ENCODE measurements at regions not wholly inside any gene's neighbourhood (a gene's known extent, or its start where the extent isn't known, plus 50 kb on each side); places are given as distances from the start of the nearest gene placed in this dataset.

GRCh38 chr11:26011474-26011873 is 320.5 kb upstream of the ANO3 start:
- intact Hi-C loops (cut with micrococcal nuclease; ENCODE audit: unreplicated experiment), result no loop called here
- Histone ChIP-seq H3K4me1 (ENCODE audit: control insufficient read depth, insufficient read depth, low read length) (no peaks in the 10 kb centered on the region), H3K27me3 (ENCODE audit: control insufficient read depth, insufficient read depth, low read length) (no peaks in the 10 kb centered on the region), H3K36me3 (ENCODE audit: control insufficient read depth, insufficient read depth, low read length) (no peaks in the 10 kb centered on the region), H3K9me3 (ENCODE audit: control insufficient read depth, insufficient read depth, low read depth, low read length) (no peaks in the 10 kb centered on the region), H3K27ac (ENCODE audit: low read length) (no peak overlapping the region), H3K4me3 (ENCODE audit: low read depth in 2 of 2, low read length in 2 of 2) (no peak overlapping the region)
- ChIA-PET CTCF (no interaction called here), POLR2A (no interaction called here)
- in situ Hi-C loops (cut with HindIII; ENCODE audit: low pct_unique_long_range_greater_than_20kb, low sequenced_read_pairs), result no loop called here
- no TSS peak for BruUV-seq (replicated peaks)
- ATAC-seq, result no peak
- TF ChIP-seq CTCF (IDR thresholded peaks at IDR 0.05), result no peak
- TF ChIP-seq SIN3A (IDR thresholded peaks at IDR 0.05; ENCODE audit: borderline replicate concordance, insufficient read depth, low read depth, low read length), result no peak
- no peak for TF ChIP-seq REST (IDR thresholded peaks at IDR 0.05; ENCODE audit: insufficient read depth in 1 of 2, low read depth in 2 of 2, low read length in 1 of 2)
- no peak for TF ChIP-seq POLR2AphosphoS5 (IDR thresholded peaks at IDR 0.05; ENCODE audit: low read depth, low read length)
- TF ChIP-seq TCF7L2 (IDR thresholded peaks at IDR 0.05; ENCODE audit: low read depth, low read length), result no peak
- no peak for DNase-seq (ENCODE audit: low read depth, low spot score)

- ATAC-seq (no peak), DNase-seq (ENCODE audit: low read depth, low spot score) (no peak)
- Histone ChIP-seq H3K27ac (ENCODE audit: low read length) (no peak overlapping the region), H3K4me3 (ENCODE audit: low read depth in 2 of 2, low read length in 2 of 2) (no peak overlapping the region), H3K36me3 (ENCODE audit: control insufficient read depth, insufficient read depth, low read length) (no peaks in the 10 kb centered on the region), H3K9me3 (ENCODE audit: control insufficient read depth, insufficient read depth, low read depth, low read length) (no peaks in the 10 kb centered on the region), H3K4me1 (ENCODE audit: control insufficient read depth, insufficient read depth, low read length) (no peaks in the 10 kb centered on the region), H3K27me3 (ENCODE audit: control insufficient read depth, insufficient read depth, low read length) (no peaks in the 10 kb centered on the region)
- intact Hi-C loops (cut with micrococcal nuclease; ENCODE audit: unreplicated experiment), result no loop called here
- in situ Hi-C loops (cut with HindIII; ENCODE audit: low pct_unique_long_range_greater_than_20kb, low sequenced_read_pairs), result no loop called here
- ChIA-PET POLR2A (no interaction called here), CTCF (no interaction called here)
- TF ChIP-seq REST (IDR thresholded peaks at IDR 0.05; ENCODE audit: insufficient read depth in 1 of 2, low read depth in 2 of 2, low read length in 1 of 2) (no peak), SIN3A (IDR thresholded peaks at IDR 0.05; ENCODE audit: borderline replicate concordance, insufficient read depth, low read depth, low read length) (no peak)
- BruUV-seq (replicated peaks), result no TSS peak
These were observed 317.3 kb upstream of the ANO3 start for GRCh38 chr11:26014456-26015115.
